ENCODE measurements at regions not wholly inside any gene's neighbourhood (a gene's known extent, or its start where the extent isn't known, plus 50 kb on each side); places are given as distances from the start of the nearest gene placed in this dataset.
"Not testable (repeated sequence)": the region's sequence is repeated elsewhere in the genome, so short reads cannot be mapped to it uniquely, and the experiment has no call there.

GRCh38 chr6:5896476-5897200, 110.1 kb downstream of the NRN1 start:
- DNase-seq (ENCODE audit: low spot score) = no peak

GRCh38 chr6:5894357-5894756, 112.4 kb downstream of the NRN1 start:
- DNase-seq (ENCODE audit: low spot score) = no peak

GRCh38 chr6:5893295-5893694, 113.4 kb downstream of the NRN1 start:
- DNase-seq (ENCODE audit: low spot score) = no peak

- DNase-seq (ENCODE audit: low spot score) = no peak
These were observed 114.1 kb downstream of the NRN1 start for GRCh38 chr6:5892669-5893068.

GRCh38 chr6:5878792-5879191, 127.9 kb downstream of the NRN1 start:
- no peak for DNase-seq (ENCODE audit: low spot score)

GRCh38 chr6:5876076-5876475, 130.6 kb downstream of the NRN1 start:
- no peak for DNase-seq (ENCODE audit: low spot score)

- not testable (repeated sequence) for DNase-seq (ENCODE audit: low spot score)
These were observed 132.7 kb downstream of the NRN1 start for GRCh38 chr6:5873976-5874375.

GRCh38 chr6:5871296-5871695, 135.4 kb downstream of the NRN1 start:
- no peak for DNase-seq (ENCODE audit: low spot score)

- DNase-seq (ENCODE audit: low spot score) = no peak
These were observed 137.0 kb downstream of the NRN1 start for GRCh38 chr6:5869676-5870075.

- no peak for DNase-seq (ENCODE audit: low spot score)
These were observed 137.5 kb downstream of the NRN1 start for GRCh38 chr6:5869261-5869660.

GRCh38 chr6:5866547-5867051, 140.1 kb downstream of the NRN1 start:
- DNase-seq (ENCODE audit: low spot score) = no peak

GRCh38 chr6:5865506-5866031, 141.2 kb downstream of the NRN1 start:
- no peak for DNase-seq (ENCODE audit: low spot score)

GRCh38 chr6:5860849-5861248, 145.9 kb downstream of the NRN1 start:
- no peak for DNase-seq (ENCODE audit: low spot score)

- DNase-seq (ENCODE audit: low spot score) = no peak
These were observed 150.8 kb downstream of the NRN1 start for GRCh38 chr6:5855787-5856470.

GRCh38 chr6:5854899-5855298, 151.8 kb downstream of the NRN1 start:
- DNase-seq (ENCODE audit: low spot score) = no peak

- DNase-seq (ENCODE audit: low spot score) = peak; percentile 83
These were observed 155.4 kb downstream of the NRN1 start for GRCh38 chr6:5851261-5851757.

- no peak for DNase-seq (ENCODE audit: low spot score)
These were observed 155.9 kb downstream of the NRN1 start for GRCh38 chr6:5850848-5851255.

GRCh38 chr6:5846889-5847288, 159.8 kb downstream of the NRN1 start:
- DNase-seq (ENCODE audit: low spot score) = no peak

- no peak for DNase-seq (ENCODE audit: low spot score)
These were observed 160.4 kb downstream of the NRN1 start for GRCh38 chr6:5846335-5846734.

GRCh38 chr6:5843078-5843477, 163.6 kb downstream of the NRN1 start:
- DNase-seq (ENCODE audit: low spot score) = no peak

- no peak for DNase-seq (ENCODE audit: low spot score)
These were observed 165.9 kb downstream of the NRN1 start for GRCh38 chr6:5840734-5841390.

- DNase-seq (ENCODE audit: low spot score) = no peak
These were observed 167.9 kb downstream of the NRN1 start for GRCh38 chr6:5838656-5839396.

All from germinal center (tissue), 1 donor.